ENCODE measurements at regions not wholly inside any gene's neighbourhood (a gene's known extent, or its start where the extent isn't known, plus 50 kb on each side); places are given as distances from the start of the nearest gene placed in this dataset.

GRCh38 chr12:73262788-73263381, 990.7 kb downstream of the TRHDE start:
- TF ChIP-seq CTCF (IDR thresholded peaks at IDR 0.05) (no peak), POLR2A (IDR thresholded peaks at IDR 0.05) (no peak)

All from testis (tissue), 2 donors.